ENCODE measurements at regions not wholly inside any gene's neighbourhood (a gene's known extent, or its start where the extent isn't known, plus 50 kb on each side); places are given as distances from the start of the nearest gene placed in this dataset.

DNA sequence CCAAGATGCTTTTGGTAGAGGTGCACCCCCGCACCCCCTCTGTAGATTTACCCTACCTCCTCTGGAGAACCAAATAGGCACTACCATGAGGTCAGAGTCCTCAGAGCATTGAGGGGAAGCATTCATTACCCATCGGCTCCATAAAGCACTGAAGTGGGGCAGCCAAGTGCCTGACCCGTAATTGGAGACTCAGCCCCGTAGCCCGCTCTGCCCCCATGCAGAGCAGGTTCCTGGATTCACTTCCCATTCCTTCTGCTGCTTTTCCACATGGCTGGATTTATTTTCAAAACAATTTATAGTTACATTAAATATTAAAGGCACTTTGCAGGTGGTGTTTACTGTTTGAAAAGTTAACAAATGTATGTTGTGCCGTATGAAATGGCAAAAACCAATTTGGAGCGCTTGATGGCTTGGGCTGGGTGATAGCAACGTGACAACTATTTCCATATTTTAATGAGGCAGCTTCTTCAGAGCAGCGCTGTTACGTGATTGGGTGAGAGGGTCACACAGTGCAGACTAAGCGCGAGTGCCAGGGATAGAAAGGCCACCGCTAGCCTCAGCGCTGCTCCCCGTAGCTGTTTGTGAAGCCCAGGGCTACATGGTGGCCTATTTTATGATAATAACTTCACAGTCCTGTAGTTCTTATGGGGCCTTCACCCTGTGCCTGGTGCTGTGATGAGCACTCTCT is 373.8 kb upstream of the PROK2 start:
- Histone ChIP-seq H3K4me3 (no peak overlapping the region), H3K36me3 (no peaks in the 10 kb centered on the region), H3K27ac (no peak overlapping the region), H3K4me1 (peaks cover 0 to 34% (median 3%) of the 10 kb centered on the region in 4 donors), H3K9me3 (no peaks in the 10 kb centered on the region), H3K27me3 (no peaks in the 10 kb centered on the region)
- TF ChIP-seq CTCF (IDR thresholded peaks at IDR 0.05) (no peak), EP300 (IDR thresholded peaks at IDR 0.05) (no peak), POLR2A (IDR thresholded peaks at IDR 0.05) (no peak)
- WGBS, 2 donors: 88 to 93% methylated on average over 15 of the region's 15 CpGs
- DNase-seq (ENCODE audit: low spot score in 2 of 2): no peak

GRCh38 chr3:72157748-72158638 is 373.0 kb upstream of the PROK2 start:
- H3K4me1 ChIP-seq: peaks cover 0 to 41% (median 8%) of the 10 kb centered on the region in 4 donors
- no peak for TF ChIP-seq POLR2A (IDR thresholded peaks at IDR 0.05)
- TF ChIP-seq EP300 (IDR thresholded peaks at IDR 0.05): no peak
- TF ChIP-seq CTCF (IDR thresholded peaks at IDR 0.05): no peak
- WGBS, 2 donors: 93 to 98% methylated on average over 7 of the region's 7 CpGs
- H3K36me3 ChIP-seq: no peaks in the 10 kb centered on the region
- H3K27me3 ChIP-seq: no peaks in the 10 kb centered on the region
- H3K9me3 ChIP-seq: no peaks in the 10 kb centered on the region
- H3K27ac ChIP-seq: no peak overlapping the region
- no peak for DNase-seq (ENCODE audit: low spot score in 2 of 2)
- no peak overlapping the region for H3K4me3 ChIP-seq

DNA sequence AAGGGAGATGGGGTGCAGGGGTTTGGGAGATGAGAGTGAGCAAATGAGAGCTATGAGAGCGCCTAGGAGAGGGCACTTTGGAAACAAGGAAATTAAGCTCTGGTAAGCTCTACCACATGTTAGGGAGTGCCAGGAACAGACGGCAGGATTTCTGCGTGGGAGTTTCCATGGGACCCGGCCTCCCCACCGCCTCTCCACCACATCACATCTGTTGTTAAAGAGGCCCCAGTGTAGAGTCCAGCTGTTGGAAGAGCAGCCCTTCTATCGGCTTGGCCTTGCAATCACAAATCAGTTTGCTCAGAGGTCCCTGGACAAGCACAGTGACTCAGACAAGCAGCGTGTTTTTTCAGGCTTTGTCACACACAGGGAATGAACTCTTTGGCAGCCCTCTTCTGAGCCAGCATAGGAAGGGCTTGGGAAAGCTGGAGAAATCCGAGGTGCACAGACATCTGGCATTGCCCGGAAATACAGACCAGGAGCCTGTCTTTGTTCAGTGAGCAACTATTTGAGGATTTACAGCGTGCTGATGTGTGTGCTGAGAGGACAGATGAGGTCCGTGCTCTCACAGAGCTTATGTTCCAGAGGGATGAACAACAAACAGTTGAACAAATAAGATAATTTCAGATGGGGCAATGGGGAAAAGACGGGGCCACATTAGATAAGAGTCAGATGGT is 370.6 kb upstream of the PROK2 start:
- 33 to 40% methylated on average over 12 of the region's 12 CpGs for WGBS, 2 donors

GRCh38 chr3:72154391-72155335 is 369.7 kb upstream of the PROK2 start:
- 86% methylated on average over 4 of the region's 4 CpGs for WGBS, 2 donors
- DNase-seq (ENCODE audit: low spot score in 2 of 2): no peak
- TF ChIP-seq POLR2A (IDR thresholded peaks at IDR 0.05) (no peak), CTCF (IDR thresholded peaks at IDR 0.05) (no peak), EP300 (IDR thresholded peaks at IDR 0.05) (peak in 1 of 2 donors; percentile 11)
- H3K27ac ChIP-seq: peak overlapping the region in 3 of 4 donors; percentile 50 to 77 (median 75)
- H3K36me3 ChIP-seq: no peaks in the 10 kb centered on the region
- H3K4me3 ChIP-seq: no peak overlapping the region
- peaks cover 0 to 46% (median 16%) of the 10 kb centered on the region in 4 donors for H3K4me1 ChIP-seq
- H3K9me3 ChIP-seq: no peaks in the 10 kb centered on the region
- H3K27me3 ChIP-seq: no peaks in the 10 kb centered on the region

More for the DNA sequence above, 370.6 kb upstream of the PROK2 start:
- Histone ChIP-seq H3K27me3 (no peaks in the 10 kb centered on the region), H3K4me1 (peaks cover 0 to 46% (median 16%) of the 10 kb centered on the region in 4 donors), H3K9me3 (no peaks in the 10 kb centered on the region), H3K27ac (peak overlapping the region in 3 of 4 donors; percentile 50 to 77 (median 75)), H3K36me3 (no peaks in the 10 kb centered on the region), H3K4me3 (no peak overlapping the region)
- TF ChIP-seq POLR2A (IDR thresholded peaks at IDR 0.05) (no peak), EP300 (IDR thresholded peaks at IDR 0.05) (peak in 1 of 2 donors; percentile 43)
- peak; percentile 45 to 71 for DNase-seq (ENCODE audit: low spot score in 2 of 2)
